ENCODE measurements at regions not wholly inside any gene's neighbourhood (a gene's known extent, or its start where the extent isn't known, plus 50 kb on each side); places are given as distances from the start of the nearest gene placed in this dataset.

DNA sequence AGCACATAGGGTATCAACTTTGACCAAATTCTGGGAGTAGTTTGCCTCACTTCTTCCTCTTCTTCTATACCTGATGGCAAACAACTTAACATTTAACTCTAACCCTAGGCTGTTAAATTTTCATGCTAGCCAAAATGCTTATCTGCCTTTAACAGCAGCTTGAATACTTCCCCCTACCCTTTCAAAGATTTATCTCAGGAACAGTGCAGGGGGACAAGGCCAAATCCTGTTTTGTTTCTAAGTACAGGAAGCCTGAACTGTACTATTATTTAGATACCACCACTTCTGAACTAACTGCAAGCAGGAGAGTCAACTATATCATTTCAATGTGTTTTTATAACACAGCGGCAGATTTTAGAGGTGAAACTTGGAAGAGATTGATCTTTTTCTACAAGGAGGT, 104.0 kb upstream of the CNTN6 start:
- Mint-ChIP-seq H3K36me3 (ENCODE audit: insufficient read depth, unreplicated experiment) (no peaks in the 10 kb centered on the region), H3K4me1 (ENCODE audit: low read depth, unreplicated experiment) (no peaks in the 10 kb centered on the region), H3K9me3 (ENCODE audit: low read depth, unreplicated experiment) (no peaks in the 10 kb centered on the region), H3K27ac (ENCODE audit: unreplicated experiment) (no peak overlapping the region), H3K27me3 (ENCODE audit: unreplicated experiment) (no peaks in the 10 kb centered on the region), H3K4me3 (ENCODE audit: low read depth, unreplicated experiment) (no peak overlapping the region)
- no TSS peak for BruUV-seq (replicated peaks)
- TF ChIP-seq, protein P1, sequence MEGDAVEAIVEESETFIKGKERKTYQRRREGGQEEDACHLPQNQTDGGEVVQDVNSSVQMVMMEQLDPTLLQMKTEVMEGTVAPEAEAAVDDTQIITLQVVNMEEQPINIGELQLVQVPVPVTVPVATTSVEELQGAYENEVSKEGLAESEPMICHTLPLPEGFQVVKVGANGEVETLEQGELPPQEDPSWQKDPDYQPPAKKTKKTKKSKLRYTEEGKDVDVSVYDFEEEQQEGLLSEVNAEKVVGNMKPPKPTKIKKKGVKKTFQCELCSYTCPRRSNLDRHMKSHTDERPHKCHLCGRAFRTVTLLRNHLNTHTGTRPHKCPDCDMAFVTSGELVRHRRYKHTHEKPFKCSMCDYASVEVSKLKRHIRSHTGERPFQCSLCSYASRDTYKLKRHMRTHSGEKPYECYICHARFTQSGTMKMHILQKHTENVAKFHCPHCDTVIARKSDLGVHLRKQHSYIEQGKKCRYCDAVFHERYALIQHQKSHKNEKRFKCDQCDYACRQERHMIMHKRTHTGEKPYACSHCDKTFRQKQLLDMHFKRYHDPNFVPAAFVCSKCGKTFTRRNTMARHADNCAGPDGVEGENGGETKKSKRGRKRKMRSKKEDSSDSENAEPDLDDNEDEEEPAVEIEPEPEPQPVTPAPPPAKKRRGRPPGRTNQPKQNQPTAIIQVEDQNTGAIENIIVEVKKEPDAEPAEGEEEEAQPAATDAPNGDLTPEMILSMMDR (IDR thresholded peaks at IDR 0.05; ENCODE audit: unreplicated experiment): no peak
- DNase-seq: no peak
- CTCF ChIA-PET: no interaction called here
- intact Hi-C loops (cut with micrococcal nuclease; ENCODE audit: unreplicated experiment): no loop called here

DNA sequence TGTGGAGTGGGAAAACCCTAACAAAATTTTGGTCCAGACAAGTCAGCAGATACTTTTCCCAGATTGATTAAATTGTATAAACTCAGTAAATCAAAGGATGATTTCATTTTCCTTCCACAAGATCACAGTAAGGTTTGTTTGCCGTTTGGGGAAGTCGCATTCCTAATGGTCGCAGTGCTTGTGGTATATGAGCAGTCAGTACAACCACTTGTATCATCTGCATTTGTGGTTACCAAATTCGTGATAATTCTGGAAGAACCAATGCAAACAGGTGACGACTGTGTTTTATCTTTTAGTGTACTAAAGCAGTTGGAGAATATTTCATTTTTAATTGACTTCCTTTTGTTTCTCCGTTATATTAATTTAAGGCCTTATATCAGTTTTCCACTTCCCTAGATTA, 100.0 kb upstream of the CNTN6 start:
- no peak for DNase-seq
- H3K4me1 Mint-ChIP-seq (ENCODE audit: low read depth, unreplicated experiment): no peaks in the 10 kb centered on the region
- no peaks in the 10 kb centered on the region for H3K27me3 Mint-ChIP-seq (ENCODE audit: unreplicated experiment)
- no TSS peak for BruUV-seq (replicated peaks)
- intact Hi-C loops (cut with micrococcal nuclease; ENCODE audit: unreplicated experiment): no loop called here
- H3K27ac Mint-ChIP-seq (ENCODE audit: unreplicated experiment): no peak overlapping the region
- H3K4me3 Mint-ChIP-seq (ENCODE audit: low read depth, unreplicated experiment): no peak overlapping the region
- H3K9me3 Mint-ChIP-seq (ENCODE audit: low read depth, unreplicated experiment): no peaks in the 10 kb centered on the region
- TF ChIP-seq, protein P1 (IDR thresholded peaks at IDR 0.05; ENCODE audit: unreplicated experiment): no peak
- CTCF ChIA-PET: no interaction called here
- no peaks in the 10 kb centered on the region for H3K36me3 Mint-ChIP-seq (ENCODE audit: insufficient read depth, unreplicated experiment)

DNA sequence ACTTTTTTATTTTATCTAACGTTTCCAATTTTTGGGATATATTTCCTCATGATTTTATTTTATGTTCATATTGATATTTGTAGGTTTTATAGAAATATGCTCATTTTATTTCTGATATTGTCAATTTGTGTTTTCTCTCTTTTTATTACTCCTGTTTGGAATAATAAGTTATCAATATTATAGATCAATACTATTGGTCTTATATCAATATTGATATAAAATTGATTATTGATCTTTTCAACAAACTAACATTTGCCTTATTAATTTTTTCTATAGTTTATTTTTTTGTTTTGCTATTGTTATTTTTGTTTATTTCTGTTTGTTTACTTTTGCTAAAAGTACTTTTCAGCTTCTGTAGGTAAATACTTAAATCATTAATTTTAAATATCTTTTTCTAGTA, 90.8 kb upstream of the CNTN6 start:
- intact Hi-C loops (cut with micrococcal nuclease; ENCODE audit: unreplicated experiment): no loop called here
- H3K4me1 Mint-ChIP-seq (ENCODE audit: low read depth, unreplicated experiment): no peaks in the 10 kb centered on the region
- H3K36me3 Mint-ChIP-seq (ENCODE audit: insufficient read depth, unreplicated experiment): no peaks in the 10 kb centered on the region
- TF ChIP-seq, protein P1 (IDR thresholded peaks at IDR 0.05; ENCODE audit: unreplicated experiment): no peak
- H3K27ac Mint-ChIP-seq (ENCODE audit: unreplicated experiment): no peak overlapping the region
- DNase-seq: no peak
- CTCF ChIA-PET: no interaction called here
- BruUV-seq (replicated peaks): no TSS peak
- no peak overlapping the region for H3K4me3 Mint-ChIP-seq (ENCODE audit: low read depth, unreplicated experiment)
- H3K9me3 Mint-ChIP-seq (ENCODE audit: low read depth, unreplicated experiment): no peaks in the 10 kb centered on the region
- no peaks in the 10 kb centered on the region for H3K27me3 Mint-ChIP-seq (ENCODE audit: unreplicated experiment)

DNA sequence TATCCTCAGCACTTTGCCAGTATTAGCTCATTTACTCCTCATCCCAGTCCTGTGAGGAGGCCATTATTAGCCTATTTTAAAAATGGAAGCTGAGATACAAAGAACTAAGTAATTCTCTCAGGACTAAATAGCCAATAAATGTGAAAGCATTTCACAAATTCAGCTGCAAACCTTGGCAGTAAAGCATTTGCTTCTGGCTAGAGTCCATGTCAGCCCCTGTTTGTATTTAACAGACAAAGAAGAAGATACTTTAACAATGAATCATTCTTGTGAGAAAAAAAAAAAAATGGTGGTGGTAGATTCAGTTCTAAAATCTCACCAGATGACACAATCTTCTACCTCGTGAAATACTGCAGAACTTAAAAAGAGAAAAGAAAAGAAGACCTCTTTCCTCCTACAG, 85.0 kb upstream of the CNTN6 start:
- CTCF ChIA-PET: no interaction called here

More for the DNA sequence above, 85.0 kb upstream of the CNTN6 start:
- H3K27me3 Mint-ChIP-seq (ENCODE audit: unreplicated experiment): no peaks in the 10 kb centered on the region
- no peak for DNase-seq
- TF ChIP-seq, protein P1 (IDR thresholded peaks at IDR 0.05; ENCODE audit: unreplicated experiment): no peak
- no peaks in the 10 kb centered on the region for H3K4me1 Mint-ChIP-seq (ENCODE audit: low read depth, unreplicated experiment)
- no peaks in the 10 kb centered on the region for H3K36me3 Mint-ChIP-seq (ENCODE audit: insufficient read depth, unreplicated experiment)
- BruUV-seq (replicated peaks): no TSS peak
- intact Hi-C loops (cut with micrococcal nuclease; ENCODE audit: unreplicated experiment): no loop called here
- H3K9me3 Mint-ChIP-seq (ENCODE audit: low read depth, unreplicated experiment): no peaks in the 10 kb centered on the region
- no peak overlapping the region for H3K27ac Mint-ChIP-seq (ENCODE audit: unreplicated experiment)
- H3K4me3 Mint-ChIP-seq (ENCODE audit: low read depth, unreplicated experiment): no peak overlapping the region
